Skeletal muscle tissue (tissue), 3 donors: ENCODE measurements at regions not wholly inside any gene's neighbourhood (a gene's known extent, or its start where the extent isn't known, plus 50 kb on each side); places are given as distances from the start of the nearest gene placed in this dataset.
A peak's percentile ranks its signal among the peaks of the same experiment; 100 is the strongest.

Experiments used
- H3K27ac ChIP-seq: one replicate; pipeline ENCODE4 v1.7.0; 2013; ENCODE audit warnings: mild to moderate bottlenecking, low read depth, low read length, inconsistent platforms
- H3K27me3 ChIP-seq, 3 donors: one replicate each; pipeline ENCODE4 v1.7.0; 2013; ENCODE audit warnings: low read length in 3 of 3; ENCODE audit not compliant: control insufficient read depth in 3 of 3, insufficient read depth in 3 of 3
- H3K36me3 ChIP-seq, 3 donors: one replicate each; pipeline ENCODE4 v1.7.0; 2013; ENCODE audit warnings: low read length in 3 of 3; ENCODE audit not compliant: control insufficient read depth in 3 of 3, insufficient read depth in 3 of 3
- H3K4me1 ChIP-seq, 3 donors: one replicate each; pipeline ENCODE4 v1.7.0; 2013; ENCODE audit warnings: low read length in 3 of 3, mild to moderate bottlenecking in 3 of 3; ENCODE audit not compliant: control insufficient read depth in 3 of 3, insufficient read depth in 3 of 3
- H3K4me3 ChIP-seq, 3 donors: one replicate each; pipeline ENCODE4 v1.7.0; 2013; ENCODE audit warnings: low read length in 3 of 3
- H3K9ac ChIP-seq, 3 donors: one replicate each; pipeline ENCODE4 v1.7.0; 2013; ENCODE audit warnings: low read length in 3 of 3, mild to moderate bottlenecking in 3 of 3, moderate library complexity in 2 of 3, low read depth in 1 of 3
- H3K9me3 ChIP-seq, 3 donors: one replicate each; pipeline ENCODE4 v1.7.0; 2013; ENCODE audit warnings: low read length in 3 of 3; ENCODE audit not compliant: control insufficient read depth in 3 of 3
- donor health status: Osteomylitis.

GRCh38 chr1:56434025-56434424 lies 145.3 kb downstream of the PLPP3 start:
- Histone ChIP-seq H3K36me3 (no peaks in the 10 kb centered on the region), H3K27ac (no peak overlapping the region), H3K27me3 (no peaks in the 10 kb centered on the region), H3K9ac (no peak overlapping the region), H3K4me1 (peaks cover 7 to 9% (median 8%) of the 10 kb centered on the region in 3 donors), H3K9me3 (no peaks in the 10 kb centered on the region), H3K4me3 (no peak overlapping the region)

GRCh38 chr1:56433056-56433577 lies 146.2 kb downstream of the PLPP3 start:
- Histone ChIP-seq H3K27ac (peak overlapping the region; percentile 23), H3K36me3 (no peaks in the 10 kb centered on the region), H3K9ac (no peak overlapping the region), H3K27me3 (no peaks in the 10 kb centered on the region), H3K4me1 (peaks cover 7 to 9% (median 8%) of the 10 kb centered on the region in 3 donors), H3K9me3 (no peaks in the 10 kb centered on the region), H3K4me3 (no peak overlapping the region)

DNA sequence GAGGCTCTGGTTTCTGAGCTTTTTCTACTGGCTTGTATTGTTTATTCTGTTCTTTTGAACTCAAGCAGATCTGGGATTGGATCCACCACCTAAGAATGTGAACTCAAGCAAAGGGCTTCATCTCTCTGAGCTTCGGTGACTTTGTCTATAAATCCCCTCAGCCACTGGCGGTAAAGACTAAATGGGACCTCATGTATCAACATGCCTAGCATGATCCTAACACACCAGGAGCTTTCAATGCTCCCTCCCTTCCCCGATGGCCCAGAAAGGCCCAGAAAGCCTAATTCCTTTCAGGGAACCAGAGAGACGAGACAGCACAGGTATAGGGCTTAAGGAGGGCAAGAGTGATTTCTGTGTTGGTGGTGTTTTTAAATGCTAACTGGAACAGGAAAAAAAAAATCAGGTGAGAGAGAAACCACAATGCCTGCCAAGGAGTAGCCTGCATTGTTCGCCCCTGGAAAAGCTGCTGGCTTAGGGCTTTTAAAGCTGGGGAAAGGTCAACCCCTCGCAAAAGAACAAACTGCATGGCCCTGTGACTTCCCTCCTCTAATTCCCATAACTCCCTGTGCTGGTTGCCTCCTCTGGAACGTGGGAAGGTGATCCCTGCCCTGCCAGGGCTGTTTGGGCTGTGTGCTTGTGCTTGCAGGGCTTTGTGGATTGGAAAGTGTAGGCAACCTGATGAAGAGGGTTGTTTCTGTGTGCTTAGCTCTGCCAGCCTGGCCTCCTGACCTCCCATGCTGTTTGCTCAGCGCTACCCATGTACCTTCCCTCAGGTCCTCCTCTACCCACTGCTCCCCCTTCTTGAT lies 147.0 kb downstream of the PLPP3 start:
- Histone ChIP-seq H3K36me3 (no peaks in the 10 kb centered on the region), H3K27ac (peak overlapping the region; percentile 23)

GRCh38 chr1:56430141-56430839 lies 149.1 kb downstream of the PLPP3 start:
- Histone ChIP-seq H3K9ac (no peak overlapping the region), H3K27me3 (no peaks in the 10 kb centered on the region), H3K27ac (no peak overlapping the region), H3K4me1 (peaks cover 10 to 12% (median 10%) of the 10 kb centered on the region in 3 donors), H3K4me3 (no peak overlapping the region), H3K9me3 (no peaks in the 10 kb centered on the region), H3K36me3 (no peaks in the 10 kb centered on the region)

More for the DNA sequence above, 147.0 kb downstream of the PLPP3 start:
- Histone ChIP-seq H3K4me3 (no peak overlapping the region), H3K27me3 (no peaks in the 10 kb centered on the region), H3K9me3 (no peaks in the 10 kb centered on the region), H3K4me1 (peaks cover 7 to 9% (median 8%) of the 10 kb centered on the region in 3 donors), H3K9ac (no peak overlapping the region)

DNA sequence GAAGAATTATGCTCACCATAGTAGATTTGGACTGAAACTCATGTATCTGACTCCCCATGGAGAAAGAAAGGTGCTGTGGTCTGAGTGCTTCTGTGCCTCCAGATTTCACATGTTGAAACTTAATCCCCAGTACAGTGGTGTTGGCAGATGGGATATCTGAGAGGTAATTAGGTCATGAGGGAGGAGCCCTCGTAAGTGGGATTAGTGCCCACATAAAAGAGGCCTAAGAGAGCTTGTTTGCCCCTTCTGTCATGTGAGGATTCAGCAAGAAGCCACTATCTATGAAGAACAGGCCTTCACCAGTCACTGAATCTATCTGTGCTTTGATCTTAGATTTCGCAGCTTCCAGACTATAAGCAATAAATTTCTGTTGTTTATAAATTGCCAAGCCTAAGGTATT lies 150.1 kb downstream of the PLPP3 start:
- Histone ChIP-seq H3K9me3 (no peaks in the 10 kb centered on the region), H3K36me3 (no peaks in the 10 kb centered on the region), H3K4me3 (no peak overlapping the region), H3K27ac (no peak overlapping the region), H3K9ac (no peak overlapping the region), H3K4me1 (peaks cover 15 to 22% (median 17%) of the 10 kb centered on the region in 3 donors), H3K27me3 (no peaks in the 10 kb centered on the region)

DNA sequence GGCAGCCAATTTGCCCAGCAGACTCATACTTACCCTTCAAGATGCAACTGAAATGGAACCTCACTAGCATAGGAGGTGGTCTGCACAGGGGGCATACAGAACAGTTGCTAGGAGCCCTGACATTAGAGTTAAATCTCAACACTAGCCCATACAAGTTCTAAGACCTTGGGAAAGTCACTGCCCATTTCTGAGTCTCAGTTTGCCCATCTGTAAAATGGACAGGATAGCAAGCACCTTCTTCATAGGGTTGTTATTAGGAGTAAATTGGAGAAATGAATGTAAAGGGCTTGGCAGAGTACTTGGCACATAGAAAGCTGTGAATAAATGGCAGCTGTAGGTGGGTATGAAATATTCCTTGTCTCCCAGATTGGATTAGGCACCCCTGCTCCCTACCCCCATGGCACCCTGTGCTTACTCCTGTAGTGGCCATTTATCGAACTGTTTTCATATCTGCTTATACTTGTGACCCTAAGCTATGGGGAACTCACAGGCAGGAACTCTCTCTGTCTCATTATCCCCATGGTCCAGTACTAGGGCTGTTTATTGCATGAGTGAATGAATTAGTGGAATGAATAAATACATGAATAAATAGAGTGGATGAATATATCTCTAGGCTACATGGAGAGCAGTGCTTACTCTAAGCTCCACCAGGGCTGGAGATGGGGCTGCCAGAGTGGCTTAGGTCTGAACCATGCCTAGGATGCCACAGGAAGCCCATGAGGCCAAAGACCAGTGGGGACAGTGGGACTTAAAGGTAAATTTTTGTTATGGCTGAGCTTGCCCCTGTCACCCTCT lies 152.6 kb downstream of the PLPP3 start:
- H3K27ac ChIP-seq: no peak overlapping the region
- no peak overlapping the region for H3K4me3 ChIP-seq
- H3K4me1 ChIP-seq: peaks cover 7 to 15% (median 10%) of the 10 kb centered on the region in 3 donors
- no peak overlapping the region for H3K9ac ChIP-seq
- no peaks in the 10 kb centered on the region for H3K9me3 ChIP-seq
- no peaks in the 10 kb centered on the region for H3K27me3 ChIP-seq
- H3K36me3 ChIP-seq: no peaks in the 10 kb centered on the region

GRCh38 chr1:56425494-56426037 lies 153.8 kb downstream of the PLPP3 start:
- H3K27me3 ChIP-seq: no peaks in the 10 kb centered on the region
- H3K9me3 ChIP-seq: no peaks in the 10 kb centered on the region
- no peaks in the 10 kb centered on the region for H3K36me3 ChIP-seq
- H3K4me3 ChIP-seq: no peak overlapping the region
- peak overlapping the region; percentile 41 for H3K27ac ChIP-seq
- peaks cover 7 to 15% (median 10%) of the 10 kb centered on the region in 3 donors for H3K4me1 ChIP-seq
- H3K9ac ChIP-seq: no peak overlapping the region

- H3K4me3 ChIP-seq: no peak overlapping the region
- H3K4me1 ChIP-seq: peaks cover 7 to 15% (median 10%) of the 10 kb centered on the region in 3 donors
- peak overlapping the region; percentile 41 for H3K27ac ChIP-seq
- H3K9ac ChIP-seq: no peak overlapping the region
- no peaks in the 10 kb centered on the region for H3K9me3 ChIP-seq
- H3K36me3 ChIP-seq: no peaks in the 10 kb centered on the region
- no peaks in the 10 kb centered on the region for H3K27me3 ChIP-seq
Measured at GRCh38 chr1:56424744-56425493, 154.4 kb downstream of the PLPP3 start.

- Histone ChIP-seq H3K9ac (no peak overlapping the region), H3K9me3 (no peaks in the 10 kb centered on the region), H3K4me1 (peaks cover 7 to 15% (median 11%) of the 10 kb centered on the region in 3 donors), H3K27ac (no peak overlapping the region), H3K4me3 (no peak overlapping the region), H3K27me3 (no peaks in the 10 kb centered on the region), H3K36me3 (no peaks in the 10 kb centered on the region)
Measured at GRCh38 chr1:56423716-56424115, 155.6 kb downstream of the PLPP3 start.
